A549 (cell line): ENCODE measurements at regions not wholly inside any gene's neighbourhood (a gene's known extent, or its start where the extent isn't known, plus 50 kb on each side); places are given as distances from the start of the nearest gene placed in this dataset.

Experiments used
- CTCF ChIP-seq: fragments of >200 bp; sonication (Bioruptor Twin); formaldehyde crosslinking; IDR thresholded peaks from 3 replicates; pipeline ENCODE4 v1.5.1; 2016
- ELK1 ChIP-seq: fragments of 150-350 bp; IDR thresholded peaks from 2 replicates; pipeline ENCODE4 v1.6.1; 2014; ENCODE audit warnings: low read depth, mild to moderate bottlenecking, low read length
- EP300 ChIP-seq, 2 experiments: fragments of >200 bp; sonication (Bioruptor Twin); formaldehyde crosslinking; IDR thresholded peaks; 2 replicates in 1 of 2; 3 replicates in 1 of 2; pipeline ENCODE4 v1.6.1; 2016 to 2017
- HES2 ChIP-seq: fragments of >200 bp; sonication (Bioruptor Twin); formaldehyde crosslinking; IDR thresholded peaks from 2 replicates; pipeline ENCODE4 v1.6.1; 2016
- HEYL ChIP-seq: fragments of 250-450 bp; sonication (Bioruptor Pico); IDR thresholded peaks from 2 replicates; pipeline ENCODE4 v1.8.0; 2021; ENCODE audit warnings: mild to moderate bottlenecking, moderate library complexity
- HMGXB4 ChIP-seq: fragments of 250-450 bp; sonication (Bioruptor Pico); IDR thresholded peaks from 2 replicates; pipeline ENCODE4 v1.5.0; 2021; ENCODE audit warnings: mild to moderate bottlenecking, moderate library complexity, borderline replicate concordance
- JUN ChIP-seq, 2 experiments: fragments of >200 bp; sonication (Bioruptor Twin); formaldehyde crosslinking; IDR thresholded peaks; 2 replicates in 1 of 2; 3 replicates in 1 of 2; pipeline ENCODE4 v1.6.1; 2016 to 2017
- KDM1A ChIP-seq: fragments of 200-600 bp; sonication (generic); IDR thresholded peaks from 2 replicates; pipeline ENCODE4 v1.6.1; 2016; ENCODE audit warnings: low read depth, mild to moderate bottlenecking
- PBX3 ChIP-seq: IDR thresholded peaks from 2 replicates; pipeline ENCODE4 v1.6.1; 2012
- POLR2A ChIP-seq: IDR thresholded peaks from 2 replicates; pipeline ENCODE4 v1.6.1; 2012; ENCODE audit warnings: mild to moderate bottlenecking, low read length
- REST ChIP-seq: fragments of 200-600 bp; sonication (generic); IDR thresholded peaks from 2 replicates; pipeline ENCODE4 v1.6.1; 2016; ENCODE audit warnings: antibody characterized with exemption, mild to moderate bottlenecking, moderate library complexity

- TF ChIP-seq CTCF, result no peak
- no peak for TF ChIP-seq JUN (IDR thresholded peaks at IDR 0.05)
- no peak for TF ChIP-seq POLR2A
- TF ChIP-seq EP300 (IDR thresholded peaks at IDR 0.05), result no peak
- no peak for TF ChIP-seq KDM1A
- TF ChIP-seq HES2, result no peak
- TF ChIP-seq HMGXB4, result no peak
- TF ChIP-seq ELK1, result no peak
- TF ChIP-seq HEYL (CRISPR knock-in tag), result no peak
- no peak for TF ChIP-seq PBX3
- no peak for TF ChIP-seq REST
These were observed 56.4 kb upstream of the GRIP1 start for GRCh38 chr12:66735275-66735674.
